Gastroesophageal sphincter (tissue), 4 donors: ENCODE measurements at regions not wholly inside any gene's neighbourhood (a gene's known extent, or its start where the extent isn't known, plus 50 kb on each side); places are given as distances from the start of the nearest gene placed in this dataset.

ENCODE experiments used
- ATAC-seq: fragments of 150-250 bp; one replicate; pipeline ENCODE4 v1.9.1; 2016; ENCODE audit warnings: mild to moderate bottlenecking, moderate library complexity
- H3K27ac ChIP-seq, 4 donors: fragments of 200-600 bp; sonication (generic) in 3 of 4; 1 replicate in 3 of 4; 2 replicates in 1 of 4; pipeline ENCODE4 v1.5.1; 2016 to 2019
- H3K27me3 ChIP-seq: fragments of 200-600 bp; sonication (generic); one replicate; pipeline ENCODE4 v1.5.1; 2019
- H3K36me3 ChIP-seq, 2 donors: fragments of 200-600 bp; sonication (generic); one replicate each; pipeline ENCODE4 v1.5.1; 2019; ENCODE audit warnings: control low read depth in 1 of 2
- H3K4me1 ChIP-seq, 3 donors: fragments of 200-600 bp; sonication (generic); 1 replicate in 2 of 3; 2 replicates in 1 of 3; pipeline ENCODE4 v1.5.1; 2016 to 2019; ENCODE audit warnings: control low read depth in 2 of 3
- H3K4me3 ChIP-seq, 2 donors: fragments of 200-600 bp; sonication (generic); one replicate each; pipeline ENCODE4 v1.5.1; 2019; ENCODE audit warnings: mild to moderate bottlenecking in 1 of 2, moderate library complexity in 1 of 2
- H3K9me3 ChIP-seq, 3 donors: fragments of 200-600 bp; sonication (generic); one replicate each; pipeline ENCODE4 v1.5.1; 2017 to 2019; ENCODE audit warnings: control low read depth in 2 of 3
- CTCF ChIP-seq, 4 experiments: fragments of 200-600 bp in 2 of 4; fragments of 450-650 bp in 2 of 4; sonication (generic) in 1 of 4; IDR thresholded peaks; one replicate each; pipeline ENCODE4 v1.5.1; 2017 to 2019; ENCODE audit warnings: antibody characterized with exemption in 4 of 4, mild to moderate bottlenecking in 2 of 4, moderate library complexity in 2 of 4
- EP300 ChIP-seq: sonication (generic); formaldehyde crosslinking; IDR thresholded peaks from one replicate; pipeline ENCODE4 v1.6.1; 2017; ENCODE audit warnings: antibody characterized with exemption, mild to moderate bottlenecking
- POLR2A ChIP-seq, 2 donors: fragments of 450-650 bp; IDR thresholded peaks; one replicate each; pipeline ENCODE4 v1.6.1; 2017; ENCODE audit warnings: antibody characterized with exemption in 2 of 2, mild to moderate bottlenecking in 2 of 2, moderate library complexity in 1 of 2
- POLR2AphosphoS5 ChIP-seq: sonication (generic); formaldehyde crosslinking; IDR thresholded peaks from one replicate; pipeline ENCODE4 v1.6.1; 2017; ENCODE audit warnings: antibody characterized with exemption
- WGBS, 2 donors: methylation state at CpG; one replicate each; pipeline ENCODE4 v1.1.5; 2018; ENCODE audit warnings: low coverage in 1 of 2; 5-methylcytosine and 5-hydroxymethylcytosine counted together

GRCh38 chr5:13553896-13554295 lies 390.6 kb downstream of the DNAH5 start:
- Histone ChIP-seq H3K4me1 (no peaks in the 10 kb centered on the region), H3K36me3 (no peaks in the 10 kb centered on the region), H3K27me3 (no peaks in the 10 kb centered on the region), H3K9me3 (no peaks in the 10 kb centered on the region), H3K4me3 (no peak overlapping the region), H3K27ac (no peak overlapping the region)
- 14% methylated on average over 3 of the region's 4 CpGs; no CpG with 5 or more reads in 1 of the 2 donors for WGBS, 2 donors
- TF ChIP-seq EP300 = no peak
- no peak for TF ChIP-seq POLR2AphosphoS5
- TF ChIP-seq POLR2A (IDR thresholded peaks at IDR 0.05) = no peak
- TF ChIP-seq CTCF (IDR thresholded peaks at IDR 0.05) = no peak
- ATAC-seq = no peak

GRCh38 chr5:13552361-13552760 lies 392.1 kb downstream of the DNAH5 start:
- Histone ChIP-seq H3K4me1 (no peaks in the 10 kb centered on the region), H3K4me3 (no peak overlapping the region), H3K27ac (no peak overlapping the region), H3K36me3 (no peaks in the 10 kb centered on the region), H3K27me3 (no peaks in the 10 kb centered on the region), H3K9me3 (no peaks in the 10 kb centered on the region)
- TF ChIP-seq POLR2A (IDR thresholded peaks at IDR 0.05) (no peak), EP300 (no peak), CTCF (IDR thresholded peaks at IDR 0.05) (no peak), POLR2AphosphoS5 (no peak)
- 25 to 57% methylated on average over 1 of the region's 1 CpG for WGBS, 2 donors
- no peak for ATAC-seq

GRCh38 chr5:13551645-13552044 lies 392.8 kb downstream of the DNAH5 start:
- Histone ChIP-seq H3K4me3 (no peak overlapping the region), H3K27me3 (no peaks in the 10 kb centered on the region), H3K9me3 (no peaks in the 10 kb centered on the region), H3K36me3 (no peaks in the 10 kb centered on the region), H3K27ac (no peak overlapping the region), H3K4me1 (no peaks in the 10 kb centered on the region)
- WGBS, 2 donors = 14 to 39% methylated on average over 2 of the region's 2 CpGs
- TF ChIP-seq EP300 (no peak), POLR2AphosphoS5 (no peak), POLR2A (IDR thresholded peaks at IDR 0.05) (no peak), CTCF (IDR thresholded peaks at IDR 0.05) (no peak)
- no peak for ATAC-seq

- ATAC-seq = no peak
- H3K27ac ChIP-seq = no peak overlapping the region
- no peaks in the 10 kb centered on the region for H3K9me3 ChIP-seq
- WGBS, 2 donors = 52 to 71% methylated on average over 2 of the region's 2 CpGs
- no peaks in the 10 kb centered on the region for H3K36me3 ChIP-seq
- H3K4me1 ChIP-seq = no peaks in the 10 kb centered on the region
- no peak overlapping the region for H3K4me3 ChIP-seq
- TF ChIP-seq POLR2A (IDR thresholded peaks at IDR 0.05) (no peak), POLR2AphosphoS5 (no peak), CTCF (IDR thresholded peaks at IDR 0.05) (no peak), EP300 (no peak)
- no peaks in the 10 kb centered on the region for H3K27me3 ChIP-seq
Measured at GRCh38 chr5:13540168-13540750, 404.2 kb downstream of the DNAH5 start.

GRCh38 chr5:13536933-13537332 lies 407.6 kb downstream of the DNAH5 start:
- no peaks in the 10 kb centered on the region for H3K36me3 ChIP-seq

More at GRCh38 chr5:13536933-13537332, 407.6 kb downstream of the DNAH5 start:
- WGBS, 2 donors = 54 to 62% methylated on average over 5 of the region's 5 CpGs
- ATAC-seq = no peak
- Histone ChIP-seq H3K4me3 (no peak overlapping the region), H3K9me3 (no peaks in the 10 kb centered on the region), H3K27me3 (no peaks in the 10 kb centered on the region), H3K4me1 (no peaks in the 10 kb centered on the region), H3K27ac (no peak overlapping the region)
- TF ChIP-seq POLR2A (IDR thresholded peaks at IDR 0.05) (no peak), CTCF (IDR thresholded peaks at IDR 0.05) (no peak), POLR2AphosphoS5 (no peak), EP300 (no peak)
